ENCODE measurements at regions not wholly inside any gene's neighbourhood (a gene's known extent, or its start where the extent isn't known, plus 50 kb on each side); places are given as distances from the start of the nearest gene placed in this dataset.
"Not testable (repeated sequence)": the region's sequence is repeated elsewhere in the genome, so short reads cannot be mapped to it uniquely, and the experiment has no call there.

GRCh38 chr7:45328403-45328981 is 170.9 kb downstream of the RAMP3 start:
- no peak for DNase-seq
- 23% methylated on average over 3 of the region's 5 CpGs for WGBS (ENCODE audit: insufficient coverage)
- no peaks in the 10 kb centered on the region for H3K36me3 ChIP-seq (replicated peaks in 1 of 2; ENCODE audit: control insufficient read depth in 1 of 2, insufficient read depth in 2 of 2, low read length in 2 of 2)
- Mint-ChIP-seq H3K4me1 (no peaks in the 10 kb centered on the region), H3K9me3 (peaks cover 5 to 24% (median 14%) of the 10 kb centered on the region in 7 donors), H3K27ac (no peak overlapping the region), H3K4me3 (no peak overlapping the region), H3K36me3 (no peaks in the 10 kb centered on the region), H3K27me3 (ENCODE audit: low read depth in 3 of 3) (peaks cover under 1 to 4% (median 2%) of the 10 kb centered on the region in 3 donors)
- no peak overlapping the region for H3K4me3 ChIP-seq (replicated peaks in 1 of 3; ENCODE audit: low read depth in 2 of 3, low read length in 3 of 3)
- no peaks in the 10 kb centered on the region for H4K20me1 ChIP-seq (ENCODE audit: insufficient read depth, low read length)
- no peaks in the 10 kb centered on the region for H3K79me2 ChIP-seq (ENCODE audit: insufficient read depth, low read length)
- H3K9me3 ChIP-seq (replicated peaks in 1 of 2; ENCODE audit: control insufficient read depth in 1 of 2, insufficient read depth in 1 of 2, low read length in 2 of 2) = peaks cover 8 to 17% of the 10 kb centered on the region in 2 donors
- H3K4me1 ChIP-seq (ENCODE audit: control insufficient read depth in 1 of 2, insufficient read depth in 2 of 2, low read length in 2 of 2) = no peaks in the 10 kb centered on the region
- intact Hi-C loops (cut with micrococcal nuclease) = no loop called here
- H3K27me3 ChIP-seq (ENCODE audit: control insufficient read depth in 2 of 2, insufficient read depth in 2 of 2, low read length in 2 of 2) = no peaks in the 10 kb centered on the region
- no peak overlapping the region for H3K9ac ChIP-seq (ENCODE audit: insufficient read depth, low read length, poor library complexity, severe bottlenecking)
- H2AFZ ChIP-seq (ENCODE audit: insufficient read depth, low read depth, low read length, poor library complexity, severe bottlenecking) = no peak overlapping the region
- H3K4me2 ChIP-seq (replicated peaks; ENCODE audit: extremely low read depth, low read length, poor library complexity, severe bottlenecking) = no peak overlapping the region
- no peak overlapping the region for H3K27ac ChIP-seq (ENCODE audit: low read depth in 1 of 2, low read length in 2 of 2)
- no peak for TF ChIP-seq CTCF (IDR thresholded peaks at IDR 0.05)

- Mint-ChIP-seq H3K4me3 (no peak overlapping the region), H3K4me1 (no peaks in the 10 kb centered on the region), H3K9me3 (peaks cover 8 to 27% (median 11%) of the 10 kb centered on the region in 7 donors), H3K27me3 (ENCODE audit: low read depth in 3 of 3) (peaks cover 2 to 4% (median 3%) of the 10 kb centered on the region in 3 donors), H3K27ac (no peak overlapping the region), H3K36me3 (no peaks in the 10 kb centered on the region)
- no peak for DNase-seq
- no peak overlapping the region for H3K27ac ChIP-seq (ENCODE audit: low read depth in 1 of 2, low read length in 2 of 2)
- H3K4me2 ChIP-seq (replicated peaks; ENCODE audit: extremely low read depth, low read length, poor library complexity, severe bottlenecking) = no peak overlapping the region
- intact Hi-C loops (cut with micrococcal nuclease) = no loop called here
- H3K79me2 ChIP-seq (ENCODE audit: insufficient read depth, low read length) = no peaks in the 10 kb centered on the region
- no peaks in the 10 kb centered on the region for H3K4me1 ChIP-seq (ENCODE audit: control insufficient read depth in 1 of 2, insufficient read depth in 2 of 2, low read length in 2 of 2)
- TF ChIP-seq CTCF (IDR thresholded peaks at IDR 0.05) = no peak
- H3K36me3 ChIP-seq (replicated peaks in 1 of 2; ENCODE audit: control insufficient read depth in 1 of 2, insufficient read depth in 2 of 2, low read length in 2 of 2) = no peaks in the 10 kb centered on the region
- no peaks in the 10 kb centered on the region for H3K27me3 ChIP-seq (ENCODE audit: control insufficient read depth in 2 of 2, insufficient read depth in 2 of 2, low read length in 2 of 2)
- H4K20me1 ChIP-seq (ENCODE audit: insufficient read depth, low read length) = no peaks in the 10 kb centered on the region
- no peak overlapping the region for H3K4me3 ChIP-seq (replicated peaks in 1 of 3; ENCODE audit: low read depth in 2 of 3, low read length in 3 of 3)
- no CpG with 5 or more reads among the region's 1 CpG for WGBS (ENCODE audit: insufficient coverage)
- H2AFZ ChIP-seq (ENCODE audit: insufficient read depth, low read depth, low read length, poor library complexity, severe bottlenecking) = no peak overlapping the region
- H3K9ac ChIP-seq (ENCODE audit: insufficient read depth, low read length, poor library complexity, severe bottlenecking) = no peak overlapping the region
- H3K9me3 ChIP-seq (replicated peaks in 1 of 2; ENCODE audit: control insufficient read depth in 1 of 2, insufficient read depth in 1 of 2, low read length in 2 of 2) = peaks cover 8 to 12% of the 10 kb centered on the region in 2 donors
Observed at GRCh38 chr7:45331563-45331962, 174.0 kb downstream of the RAMP3 start.

GRCh38 chr7:45335024-45335423 is 177.4 kb downstream of the RAMP3 start:
- H2AFZ ChIP-seq (ENCODE audit: insufficient read depth, low read depth, low read length, poor library complexity, severe bottlenecking); H4K20me1 ChIP-seq (ENCODE audit: insufficient read depth, low read length); DNase-seq; H3K4me3 ChIP-seq (replicated peaks in 1 of 3; ENCODE audit: low read depth in 2 of 3, low read length in 3 of 3); H3K4me1 Mint-ChIP-seq; H3K9ac ChIP-seq (ENCODE audit: insufficient read depth, low read length, poor library complexity, severe bottlenecking); H3K4me1 ChIP-seq (ENCODE audit: control insufficient read depth in 1 of 2, insufficient read depth in 2 of 2, low read length in 2 of 2); H3K36me3 ChIP-seq (replicated peaks in 1 of 2; ENCODE audit: control insufficient read depth in 1 of 2, insufficient read depth in 2 of 2, low read length in 2 of 2); H3K4me3 Mint-ChIP-seq; H3K27me3 ChIP-seq (ENCODE audit: control insufficient read depth in 2 of 2, insufficient read depth in 2 of 2, low read length in 2 of 2); H3K27ac Mint-ChIP-seq; H3K36me3 Mint-ChIP-seq; H3K4me2 ChIP-seq (replicated peaks; ENCODE audit: extremely low read depth, low read length, poor library complexity, severe bottlenecking); H3K27ac ChIP-seq (ENCODE audit: low read depth in 1 of 2, low read length in 2 of 2); H3K79me2 ChIP-seq (ENCODE audit: insufficient read depth, low read length); intact Hi-C loops (cut with micrococcal nuclease); H3K27me3 Mint-ChIP-seq (ENCODE audit: low read depth in 3 of 3): not testable (repeated sequence)
- H3K9me3 Mint-ChIP-seq = peaks cover 5 to 25% (median 11%) of the 10 kb centered on the region in 7 donors
- 80% methylated on average over 1 of the region's 2 CpGs for WGBS (ENCODE audit: insufficient coverage)
- H3K9me3 ChIP-seq (replicated peaks in 1 of 2; ENCODE audit: control insufficient read depth in 1 of 2, insufficient read depth in 1 of 2, low read length in 2 of 2) = peaks cover 8 to 12% of the 10 kb centered on the region in 2 donors
